ENCODE measurements at regions not wholly inside any gene's neighbourhood (a gene's known extent, or its start where the extent isn't known, plus 50 kb on each side); places are given as distances from the start of the nearest gene placed in this dataset.
"Not testable (repeated sequence)": the region's sequence is repeated elsewhere in the genome, so short reads cannot be mapped to it uniquely, and the experiment has no call there.

- DNase-seq (ENCODE audit: low read depth) = no peak
These were observed 293.9 kb upstream of the AMIGO2 start for GRCh38 chr12:47373554-47374150.

GRCh38 chr12:47370421-47370820 lies 290.7 kb upstream of the AMIGO2 start:
- no peak for DNase-seq (ENCODE audit: low read depth)

GRCh38 chr12:47369085-47369484 lies 289.3 kb upstream of the AMIGO2 start:
- DNase-seq (ENCODE audit: low read depth) = no peak

- no peak for DNase-seq (ENCODE audit: low read depth)
These were observed 288.3 kb upstream of the AMIGO2 start for GRCh38 chr12:47367912-47368537.

GRCh38 chr12:47366579-47366978 lies 286.8 kb upstream of the AMIGO2 start:
- no peak for DNase-seq (ENCODE audit: low read depth)

GRCh38 chr12:47366157-47366556 lies 286.4 kb upstream of the AMIGO2 start:
- DNase-seq (ENCODE audit: low read depth) = no peak

GRCh38 chr12:47365443-47366076 lies 285.8 kb upstream of the AMIGO2 start:
- DNase-seq (ENCODE audit: low read depth) = not testable (repeated sequence)

GRCh38 chr12:47364261-47364660 lies 284.5 kb upstream of the AMIGO2 start:
- no peak for DNase-seq (ENCODE audit: low read depth)

GRCh38 chr12:47362126-47362705 lies 282.5 kb upstream of the AMIGO2 start:
- DNase-seq (ENCODE audit: low read depth) = no peak

- DNase-seq (ENCODE audit: low read depth) = no peak
These were observed 281.7 kb upstream of the AMIGO2 start for GRCh38 chr12:47361389-47362021.

- no peak for DNase-seq (ENCODE audit: low read depth)
These were observed 281.1 kb upstream of the AMIGO2 start for GRCh38 chr12:47360771-47361388.

GRCh38 chr12:47360093-47360480 lies 280.3 kb upstream of the AMIGO2 start:
- no peak for DNase-seq (ENCODE audit: low read depth)

- DNase-seq (ENCODE audit: low read depth) = no peak
These were observed 279.7 kb upstream of the AMIGO2 start for GRCh38 chr12:47359310-47360092.

- not testable (repeated sequence) for DNase-seq (ENCODE audit: low read depth)
These were observed 277.2 kb upstream of the AMIGO2 start for GRCh38 chr12:47357006-47357405.

- DNase-seq (ENCODE audit: low read depth) = no peak
These were observed 276.5 kb upstream of the AMIGO2 start for GRCh38 chr12:47356129-47356700.

- no peak for DNase-seq (ENCODE audit: low read depth)
These were observed 273.7 kb upstream of the AMIGO2 start for GRCh38 chr12:47353508-47353907.

GRCh38 chr12:47352067-47352466 lies 272.3 kb upstream of the AMIGO2 start:
- DNase-seq (ENCODE audit: low read depth) = no peak

- DNase-seq (ENCODE audit: low read depth) = no peak
These were observed 271.8 kb upstream of the AMIGO2 start for GRCh38 chr12:47351526-47351925.

GRCh38 chr12:47350062-47350408 lies 270.3 kb upstream of the AMIGO2 start:
- DNase-seq (ENCODE audit: low read depth) = no peak

- DNase-seq (ENCODE audit: low read depth) = no peak
These were observed 269.6 kb upstream of the AMIGO2 start for GRCh38 chr12:47349137-47350061.
